ENCODE measurements at regions not wholly inside any gene's neighbourhood (a gene's known extent, or its start where the extent isn't known, plus 50 kb on each side); places are given as distances from the start of the nearest gene placed in this dataset.

- no peak overlapping the region for H3K4me3 ChIP-seq (ENCODE audit: low read depth, low read length)
Observed at GRCh38 chr14:49954171-49954631, 61.3 kb downstream of the ARF6 start.

GRCh38 chr14:49955024-49955423, 62.1 kb downstream of the ARF6 start:
- no peak for TF ChIP-seq CTCF (IDR thresholded peaks at IDR 0.05; ENCODE audit: low read depth, low read length)

More at GRCh38 chr14:49954171-49954631, 61.3 kb downstream of the ARF6 start:
- no peak for TF ChIP-seq CTCF (IDR thresholded peaks at IDR 0.05; ENCODE audit: low read depth, low read length)

GRCh38 chr14:49957089-49957852, 64.4 kb downstream of the ARF6 start:
- no peak for TF ChIP-seq CTCF (IDR thresholded peaks at IDR 0.05; ENCODE audit: low read depth, low read length)
- H3K4me3 ChIP-seq (ENCODE audit: low read depth, low read length), result no peak overlapping the region

More at GRCh38 chr14:49955024-49955423, 62.1 kb downstream of the ARF6 start:
- H3K4me3 ChIP-seq (ENCODE audit: low read depth, low read length), result no peak overlapping the region

GRCh38 chr14:49959822-49960408, 67.0 kb downstream of the ARF6 start:
- no peak overlapping the region for H3K4me3 ChIP-seq (ENCODE audit: low read depth, low read length)
- TF ChIP-seq CTCF (IDR thresholded peaks at IDR 0.05; ENCODE audit: low read depth, low read length), result no peak

GRCh38 chr14:49960453-49960852, 67.6 kb downstream of the ARF6 start:
- no peak for TF ChIP-seq CTCF (IDR thresholded peaks at IDR 0.05; ENCODE audit: low read depth, low read length)
- H3K4me3 ChIP-seq (ENCODE audit: low read depth, low read length), result no peak overlapping the region

GRCh38 chr14:49961270-49962222, 68.7 kb downstream of the ARF6 start:
- TF ChIP-seq CTCF (IDR thresholded peaks at IDR 0.05; ENCODE audit: low read depth, low read length), result no peak
- no peak overlapping the region for H3K4me3 ChIP-seq (ENCODE audit: low read depth, low read length)

Data from WI38 (cell line).